Pancreas (tissue), 10 donors: ENCODE measurements at regions not wholly inside any gene's neighbourhood (a gene's known extent, or its start where the extent isn't known, plus 50 kb on each side); places are given as distances from the start of the nearest gene placed in this dataset.
A peak's percentile ranks its signal among the peaks of the same experiment; 100 is the strongest.
"Not testable (repeated sequence)": the region's sequence is repeated elsewhere in the genome, so short reads cannot be mapped to it uniquely, and the experiment has no call there.

Source experiments
- ATAC-seq, 4 donors: fragments of 200-7000 bp; cut with Tn5 transposase; one replicate each; pipeline versions ENCODE4 v1.8.0 to v1.9.1; 2020; ENCODE audit warnings: mild to moderate bottlenecking in 4 of 4, moderate library complexity in 4 of 4
- DNase-seq, 6 donors: peaks; one replicate each; pipeline ENCODE4 v3.0.0-alpha.2; 2020
- FAIRE-seq: peaks from 2 replicates; lab custom pipeline; 2012; peaks lifted over from hg19 to GRCh38; lab: Jason Lieb, UNC
- H3K27ac ChIP-seq, 4 donors: fragments of 200-600 bp; sonication (generic); 1 replicate in 3 of 4; 2 replicates in 1 of 4; pipeline versions ENCODE4 v1.5.0 to v1.8.0; 2020
- H3K27me3 ChIP-seq, 4 donors: fragments of 200-600 bp; one replicate each; pipeline ENCODE4 v1.8.0; 2021
- H3K36me3 ChIP-seq, 3 donors: fragments of 200-600 bp; sonication (generic) in 1 of 3; one replicate each; pipeline versions ENCODE4 v1.5.0 to v1.8.0; 2020 to 2021
- H3K4me1 ChIP-seq, 3 donors: fragments of 200-600 bp; one replicate each; pipeline ENCODE4 v1.8.0; 2021
- H3K4me3 ChIP-seq, 4 donors: fragments of 200-600 bp; sonication (generic) in 2 of 4; one replicate each; pipeline versions ENCODE4 v1.5.0 to v1.8.0; 2020 to 2021
- H3K9me3 ChIP-seq, 4 donors: fragments of 200-600 bp; one replicate each; pipeline ENCODE4 v1.8.0; 2021
- CTCF ChIP-seq, 4 donors: fragments of 200-600 bp; sonication (generic) in 3 of 4; IDR thresholded peaks; one replicate each; pipeline versions ENCODE4 v1.5.0 to v1.8.0; 2021; ENCODE audit warnings: antibody characterized with exemption in 4 of 4
- WGBS, 2 donors: extraction: QIAGEN DNeasy Blood & Tissue Kit; methylation state at CpG; one replicate each; pipeline ENCODE4 v1.1.7; 2013; 5-methylcytosine and 5-hydroxymethylcytosine counted together
- intact Hi-C, 3 donors: fragments of 100-400 bp; cut with DNase I; formaldehyde crosslinking; loops; one replicate each; pipeline versions ENCODE4 v1.11.1 to v1.14.2; 2022
- donor health status: healthy with polysubstance abuse.
- donor health status: DM: no; HTN: no; CAD: no; lungs with moderate emphysema.
- donor health status: DM: no; HTN: no; CAD: no.
- donor health status: control.
- donor health status: control.
- donor health status: Bipolar disorder and iron deficiency.
- donor health status: DM: yes; HTN: yes; CAD: no.
- donor health status: DM: no; HTN: no; CAD: no.
- donor health status: DM: no; HTN: no; CAD: no.
- donor health status: DM: yes; HTN: yes; CAD: no.

GRCh38 chr2:97348265-97348664 is 235.3 kb downstream of the ANKRD36 start:
- Histone ChIP-seq H3K4me3 (no peak overlapping the region), H3K9me3 (no peaks in the 10 kb centered on the region), H3K27me3 (no peaks in the 10 kb centered on the region), H3K4me1 (no peaks in the 10 kb centered on the region), H3K27ac (no peak overlapping the region), H3K36me3 (no peaks in the 10 kb centered on the region)
- WGBS, 2 donors, result 39 to 50% methylated on average over 3 of the region's 3 CpGs
- no peak for FAIRE-seq
- intact Hi-C loops, result no loop called here
- ATAC-seq, result no peak
- DNase-seq, result peak in 1 of 6 donors; percentile 24
- no peak for TF ChIP-seq CTCF (IDR thresholded peaks at IDR 0.05)

DNA sequence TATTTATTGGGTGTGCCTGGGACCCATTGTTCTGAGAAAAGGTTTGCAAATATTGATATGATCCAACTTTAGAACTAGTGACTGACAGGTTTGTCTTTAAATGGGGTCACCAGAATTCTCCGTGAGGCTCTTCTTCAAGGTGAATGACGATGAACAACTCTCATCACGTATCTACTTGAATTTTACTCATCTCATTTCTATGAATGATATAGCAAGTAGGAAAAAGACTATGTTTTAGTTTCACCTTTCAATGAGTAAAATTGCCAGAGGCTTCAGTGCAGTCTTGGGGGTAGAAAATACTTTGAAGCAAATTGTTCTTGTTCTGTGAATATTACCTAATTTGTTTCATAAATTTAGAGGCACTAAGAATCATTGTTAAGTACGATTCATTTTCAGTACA is 232.0 kb downstream of the ANKRD36 start:
- H3K4me1 ChIP-seq, H3K27me3 ChIP-seq, ATAC-seq, H3K36me3 ChIP-seq, H3K4me3 ChIP-seq, H3K27ac ChIP-seq, DNase-seq, H3K9me3 ChIP-seq, intact Hi-C loops, FAIRE-seq: not testable (repeated sequence)
- no CpG with 5 or more reads among the region's 4 CpGs for WGBS, 2 donors

DNA sequence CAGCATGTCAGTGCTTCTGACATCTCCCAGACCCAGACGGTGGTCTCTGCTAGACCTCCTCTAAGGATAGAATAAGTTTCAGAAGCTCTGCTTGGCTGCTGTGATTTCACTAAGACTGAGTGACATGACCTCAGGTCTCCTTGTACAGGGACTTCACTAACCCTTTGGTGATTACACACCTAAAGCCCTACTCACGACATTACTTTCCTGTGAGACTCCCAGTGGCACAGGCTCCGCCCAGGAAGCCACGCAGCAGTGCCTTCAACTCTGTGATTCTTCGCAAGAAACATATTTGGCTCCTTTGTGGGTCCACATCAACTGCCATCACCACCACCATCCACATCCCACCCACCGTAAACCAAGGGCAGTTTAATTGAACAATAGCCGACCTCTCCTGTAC is 220.7 kb downstream of the ANKRD36 start:
- H3K27ac ChIP-seq, ATAC-seq, H3K36me3 ChIP-seq, H3K27me3 ChIP-seq, H3K9me3 ChIP-seq, DNase-seq, FAIRE-seq, intact Hi-C loops, H3K4me1 ChIP-seq, H3K4me3 ChIP-seq: not testable (repeated sequence)
- no CpG with 5 or more reads among the region's 7 CpGs for WGBS, 2 donors

- H3K9me3 ChIP-seq, DNase-seq, FAIRE-seq, intact Hi-C loops, H3K27ac ChIP-seq, H3K4me1 ChIP-seq, H3K4me3 ChIP-seq, ATAC-seq, H3K27me3 ChIP-seq, H3K36me3 ChIP-seq: not testable (repeated sequence)
- no CpG with 5 or more reads among the region's 4 CpGs for WGBS, 2 donors
Measured at GRCh38 chr2:97332184-97332583, 219.2 kb downstream of the ANKRD36 start.

DNA sequence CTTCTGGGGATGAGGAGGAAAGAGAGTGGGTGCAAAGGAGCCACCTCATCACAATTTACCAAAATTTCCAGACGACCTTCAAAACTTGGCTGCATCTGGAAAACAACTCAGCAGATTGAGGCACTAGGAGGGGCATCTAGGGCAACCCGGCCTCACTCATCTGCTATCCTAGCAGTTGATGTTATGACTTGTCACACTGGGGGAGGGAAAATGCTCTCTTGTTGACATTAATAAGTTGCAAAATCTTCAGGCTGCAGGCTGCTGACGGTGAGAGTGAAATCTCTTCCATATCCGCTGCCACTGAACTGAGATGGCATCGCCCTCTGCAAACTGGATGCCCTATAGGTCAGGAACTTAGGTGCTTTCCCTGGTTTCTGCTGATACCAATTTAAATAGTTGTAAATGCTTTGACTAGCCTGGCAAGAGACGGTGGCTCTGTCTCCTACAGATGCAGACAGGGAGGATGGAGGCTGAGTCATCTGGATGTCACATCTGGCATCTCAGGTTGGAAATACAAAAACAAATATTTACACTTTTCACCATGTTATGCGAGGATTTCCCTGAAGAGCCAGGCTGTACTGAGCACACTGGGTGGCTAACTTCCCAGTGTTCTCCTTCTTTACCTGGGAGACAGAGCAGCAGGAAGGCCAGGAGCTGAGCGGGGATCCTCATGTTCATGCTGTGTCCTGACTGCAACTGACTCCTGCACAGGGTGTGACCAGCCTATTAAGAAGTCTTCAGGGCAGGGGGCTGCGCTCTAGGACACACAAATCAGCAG is 209.2 kb downstream of the ANKRD36 start:
- not testable (repeated sequence) for ATAC-seq, FAIRE-seq
- no CpG with 5 or more reads among the region's 9 CpGs for WGBS, 2 donors

DNA sequence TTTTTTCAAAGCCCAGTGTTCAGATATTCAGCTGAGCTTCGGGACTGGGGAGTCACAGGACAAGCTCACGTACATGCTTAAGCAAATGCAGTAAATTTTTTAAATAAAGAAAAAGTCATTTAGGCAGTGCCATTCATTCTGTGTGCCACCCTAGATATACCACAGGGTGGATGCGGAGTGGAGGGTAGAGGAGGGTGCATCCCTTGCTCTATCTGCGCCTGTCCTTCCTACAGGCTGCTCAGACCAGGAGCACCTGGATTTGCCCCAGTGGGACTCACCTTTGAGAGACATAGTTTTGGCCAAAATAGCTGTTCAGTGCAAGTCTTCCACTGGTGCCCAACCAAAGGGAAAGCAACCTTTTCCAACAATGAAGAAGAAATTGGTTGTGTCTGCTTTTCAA is 202.4 kb downstream of the ANKRD36 start:
- H3K27me3 ChIP-seq, H3K27ac ChIP-seq, H3K4me3 ChIP-seq, H3K9me3 ChIP-seq, H3K36me3 ChIP-seq, DNase-seq, intact Hi-C loops, H3K4me1 ChIP-seq, FAIRE-seq, ATAC-seq: not testable (repeated sequence)
- WGBS, 2 donors, result 82 to 89% methylated on average over 2 of the region's 4 CpGs

More for the DNA sequence above, 209.2 kb downstream of the ANKRD36 start:
- intact Hi-C loops, H3K27me3 ChIP-seq, H3K27ac ChIP-seq, H3K9me3 ChIP-seq, DNase-seq, H3K4me1 ChIP-seq, H3K4me3 ChIP-seq, H3K36me3 ChIP-seq: not testable (repeated sequence)

DNA sequence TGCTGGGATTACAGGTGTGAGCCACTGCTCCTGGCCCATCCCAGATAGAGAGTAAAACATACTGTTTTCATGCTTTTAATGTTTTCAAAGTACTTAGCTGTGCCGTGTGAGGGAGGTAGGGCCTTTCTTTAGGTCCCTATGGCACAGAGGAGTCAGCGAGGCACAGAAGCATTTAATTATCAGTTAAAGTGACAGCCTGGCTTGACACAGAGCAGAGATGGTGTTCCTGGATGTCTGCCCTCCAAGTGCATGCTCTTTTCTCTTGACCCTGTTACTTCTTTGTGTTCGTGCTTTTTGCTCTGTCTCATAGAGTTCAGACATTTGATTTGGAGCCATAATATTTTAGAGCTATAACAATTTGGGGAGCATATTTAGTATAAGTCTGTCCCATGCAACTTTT is 199.5 kb downstream of the ANKRD36 start:
- H3K27ac ChIP-seq, H3K4me3 ChIP-seq, FAIRE-seq, H3K27me3 ChIP-seq, H3K9me3 ChIP-seq, H3K4me1 ChIP-seq, H3K36me3 ChIP-seq, DNase-seq, ATAC-seq, intact Hi-C loops: not testable (repeated sequence)
- 66 to 69% methylated on average over 2 of the region's 3 CpGs for WGBS, 2 donors

- H3K36me3 ChIP-seq, H3K27ac ChIP-seq, ATAC-seq, DNase-seq, H3K27me3 ChIP-seq, FAIRE-seq, H3K4me3 ChIP-seq, H3K4me1 ChIP-seq, H3K9me3 ChIP-seq, intact Hi-C loops: not testable (repeated sequence)
- WGBS, 2 donors, result no CpG with 5 or more reads among the region's 5 CpGs
Measured at GRCh38 chr2:97305426-97305825, 192.5 kb downstream of the ANKRD36 start.

- ATAC-seq, H3K9me3 ChIP-seq, H3K4me1 ChIP-seq, H3K4me3 ChIP-seq, H3K36me3 ChIP-seq, intact Hi-C loops, H3K27me3 ChIP-seq, H3K27ac ChIP-seq, DNase-seq, FAIRE-seq: not testable (repeated sequence)
- 62% methylated on average over 7 of the region's 8 CpGs; no CpG with 5 or more reads in 1 of the 2 donors for WGBS, 2 donors
Measured at GRCh38 chr2:97302881-97303280, 189.9 kb downstream of the ANKRD36 start.

DNA sequence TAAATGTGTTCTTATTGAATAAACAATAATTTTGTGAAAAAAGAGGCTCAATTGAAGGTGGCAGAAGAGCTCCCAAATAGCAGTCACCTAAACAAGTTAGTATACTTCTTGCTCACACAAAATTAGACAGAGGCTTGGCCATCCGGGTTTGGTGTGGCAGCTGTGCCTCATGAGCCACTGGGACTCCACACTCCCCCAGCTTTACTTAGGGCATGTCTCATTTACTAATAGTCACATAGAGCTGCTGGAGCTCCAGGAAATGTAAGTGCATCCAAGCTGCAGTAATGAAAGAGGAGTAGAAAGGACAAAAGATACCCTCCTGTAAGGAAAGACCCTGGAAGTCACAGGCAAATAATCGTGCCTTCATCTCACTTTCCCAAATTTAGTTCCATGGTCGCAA is 188.8 kb downstream of the ANKRD36 start:
- no CpG with 5 or more reads among the region's 3 CpGs for WGBS, 2 donors
- H3K9me3 ChIP-seq, H3K27ac ChIP-seq, H3K27me3 ChIP-seq, FAIRE-seq, H3K4me3 ChIP-seq, H3K36me3 ChIP-seq, DNase-seq, H3K4me1 ChIP-seq, ATAC-seq, intact Hi-C loops: not testable (repeated sequence)
